AG04449 (cell line): ENCODE measurements at regions not wholly inside any gene's neighbourhood (a gene's known extent, or its start where the extent isn't known, plus 50 kb on each side); places are given as distances from the start of the nearest gene placed in this dataset.

ENCODE experiments used
- CTCF ChIA-PET: fragments of 350-600 bp; formaldehyde crosslinking; extraction: SDS; loops from one replicate; lab custom pipeline; 2021; ENCODE audit warnings: antibody characterized with exemption; lab: Yijun Ruan, JAX
- POLR2A ChIA-PET: fragments of 400-600, 350-600 bp; formaldehyde crosslinking; extraction: SDS; loops from one replicate; lab custom pipeline; 2020; ENCODE audit warnings: antibody characterized with exemption, inconsistent platforms; lab: Yijun Ruan, JAX
- DNase-seq: peaks from one replicate; pipeline ENCODE4 v3.0.0-alpha.2; 2010; ENCODE audit warnings: low read depth, low spot score
- H3K4me3 ChIP-seq: 2 replicates; pipeline ENCODE4 v1.5.1; 2011; ENCODE audit warnings: low read depth, mild to moderate bottlenecking, control low read depth, low read length
- CTCF ChIP-seq: IDR thresholded peaks from one replicate; pipeline ENCODE4 v1.5.1; 2011; ENCODE audit warnings: mild to moderate bottlenecking, moderate library complexity, low read length, control low read depth, inconsistent platforms; ENCODE audit not compliant: insufficient read depth; ENCODE audit errors: missing control alignments

- no peak for TF ChIP-seq CTCF
- POLR2A ChIA-PET = no interaction called here
- no peak overlapping the region for H3K4me3 ChIP-seq
- no peak for DNase-seq
- CTCF ChIA-PET = no interaction called here
Observed at GRCh38 chr9:117552811-117553210, 138.0 kb upstream of the ASTN2 start.

- no peak for TF ChIP-seq CTCF
- CTCF ChIA-PET = no interaction called here
- DNase-seq = no peak
Observed at GRCh38 chr9:117551171-117551570, 136.3 kb upstream of the ASTN2 start.

GRCh38 chr9:117549444-117549843 is 134.6 kb upstream of the ASTN2 start:
- CTCF ChIA-PET = no interaction called here
- TF ChIP-seq CTCF = no peak
- DNase-seq = no peak

More at GRCh38 chr9:117551171-117551570, 136.3 kb upstream of the ASTN2 start:
- POLR2A ChIA-PET = no interaction called here
- no peak overlapping the region for H3K4me3 ChIP-seq

GRCh38 chr9:117548556-117548955 is 133.7 kb upstream of the ASTN2 start:
- H3K4me3 ChIP-seq = no peak overlapping the region
- no peak for DNase-seq
- TF ChIP-seq CTCF = no peak
- CTCF ChIA-PET = no interaction called here
- POLR2A ChIA-PET = no interaction called here

More at GRCh38 chr9:117549444-117549843, 134.6 kb upstream of the ASTN2 start:
- no peak overlapping the region for H3K4me3 ChIP-seq
- POLR2A ChIA-PET = no interaction called here

- DNase-seq = no peak
- H3K4me3 ChIP-seq = no peak overlapping the region
- ChIA-PET CTCF (no interaction called here), POLR2A (no interaction called here)
- TF ChIP-seq CTCF = no peak
Observed at GRCh38 chr9:117547904-117548303, 133.0 kb upstream of the ASTN2 start.

- ChIA-PET POLR2A (no interaction called here), CTCF (no interaction called here)
- TF ChIP-seq CTCF = no peak
- no peak overlapping the region for H3K4me3 ChIP-seq
- no peak for DNase-seq
Observed at GRCh38 chr9:117546894-117547678, 132.2 kb upstream of the ASTN2 start.
